Stimulated activated CD4-positive, alpha-beta T cell treated with anti-CD3 and anti-CD28 coated beads, Interleukin-15, amount 100 ng/mL, for 1 hour (primary cell): ENCODE measurements at regions not wholly inside any gene's neighbourhood (a gene's known extent, or its start where the extent isn't known, plus 50 kb on each side); places are given as distances from the start of the nearest gene placed in this dataset.
"Not testable (repeated sequence)": the region's sequence is repeated elsewhere in the genome, so short reads cannot be mapped to it uniquely, and the experiment has no call there.

ENCODE experiments used
- DNase-seq, 2 donors: peaks; one replicate each; pipeline ENCODE4 v3.0.0-alpha.2; 2020; ENCODE audit warnings: low read depth in 1 of 2, low spot score in 1 of 2

DNA sequence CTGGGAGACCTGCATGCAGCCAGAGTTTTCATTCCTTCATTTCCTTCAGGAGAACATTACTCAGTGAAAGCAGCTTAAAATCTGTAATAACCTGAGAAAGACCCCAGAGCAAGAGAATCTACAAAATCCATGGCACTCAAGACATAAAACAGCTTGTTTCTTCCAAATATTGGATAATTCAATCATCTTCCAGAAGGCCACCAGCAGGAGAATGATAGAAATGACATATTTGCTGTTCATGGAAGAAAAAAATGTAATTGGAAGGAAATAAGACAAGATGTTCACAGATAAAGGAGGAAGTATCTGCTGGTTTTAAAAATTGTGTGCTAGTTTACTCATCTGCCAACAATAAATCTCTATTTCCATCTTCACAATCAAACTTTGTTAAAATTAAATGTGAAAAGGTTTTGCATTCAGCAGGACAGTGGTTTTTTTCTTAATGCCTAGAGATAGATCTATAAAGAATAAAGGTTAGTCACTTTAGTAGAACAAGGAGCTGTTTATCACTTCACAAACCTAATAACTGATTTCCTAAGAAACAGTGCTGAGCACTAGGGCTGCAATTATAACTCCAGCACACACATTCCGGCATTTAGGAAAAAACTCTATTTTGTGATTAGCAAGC lies 530.8 kb downstream of the NSUN3 start:
- DNase-seq = no peak

DNA sequence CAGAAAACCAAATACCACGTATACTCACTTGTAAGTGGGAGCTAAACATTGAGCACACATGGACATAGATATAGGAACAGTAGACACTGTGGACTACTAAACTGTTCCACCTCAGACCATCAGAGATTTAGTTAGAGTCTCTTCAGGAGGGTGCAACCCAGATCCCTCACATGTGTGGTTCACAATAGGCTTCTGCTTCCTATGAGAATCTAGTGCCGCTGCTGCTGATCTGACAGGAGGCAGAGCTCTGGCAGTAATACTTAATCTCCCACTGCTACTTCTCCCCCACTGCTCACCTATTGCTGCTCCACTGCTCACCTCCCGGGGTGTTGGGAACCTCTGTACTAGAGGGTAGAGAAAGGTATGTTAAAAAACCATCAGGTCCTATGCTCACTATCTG lies 533.3 kb downstream of the NSUN3 start:
- no peak for DNase-seq

DNA sequence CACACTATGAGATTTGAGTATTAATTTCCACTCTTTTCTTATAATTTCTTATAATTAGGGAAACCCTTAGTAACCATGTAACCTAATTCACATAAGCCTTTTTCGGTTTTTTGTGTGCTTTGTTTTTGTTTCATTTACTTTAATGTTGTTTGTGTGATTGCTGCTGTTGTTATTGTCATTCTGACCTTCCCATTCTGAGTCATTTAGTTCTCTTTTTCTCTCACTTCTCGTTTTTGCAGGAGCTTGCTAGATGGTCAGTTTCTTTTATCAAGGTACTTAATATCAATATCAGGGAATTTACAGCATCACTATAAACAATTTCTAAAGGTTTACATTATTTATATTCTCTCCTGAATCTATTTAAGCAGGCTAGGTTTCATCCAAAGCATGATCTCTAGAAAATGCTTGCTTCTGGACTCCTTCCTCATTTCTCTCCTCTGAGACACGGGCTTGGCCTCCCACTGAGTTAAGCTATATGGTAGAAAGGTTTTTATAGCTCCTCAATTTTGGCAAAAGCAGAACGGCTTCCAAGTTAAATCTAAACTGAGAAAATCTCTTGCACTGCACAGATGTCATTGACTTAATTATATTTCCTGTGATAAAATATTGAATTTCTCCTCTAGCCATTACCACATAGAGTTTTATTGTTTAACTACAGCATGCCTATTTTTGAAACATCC lies 534.2 kb downstream of the NSUN3 start:
- no peak for DNase-seq

DNA sequence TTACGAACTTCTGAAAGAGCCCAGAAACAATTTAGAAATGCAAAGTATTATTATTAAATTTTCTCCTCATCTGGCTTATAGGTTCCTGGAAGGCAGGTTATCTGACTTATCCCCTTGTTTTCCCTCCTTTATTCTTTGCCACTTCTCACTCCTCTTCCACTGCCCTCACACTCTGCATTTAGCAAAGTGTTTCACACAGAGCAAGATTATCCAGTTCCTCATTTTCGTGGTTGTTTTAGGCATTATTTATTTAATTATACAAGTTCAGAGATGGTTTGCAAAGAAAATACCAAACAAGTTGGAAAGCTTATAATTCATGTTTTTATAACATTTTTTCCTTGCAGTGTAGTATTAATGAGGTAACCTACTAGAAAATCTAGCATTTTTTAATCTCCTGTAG lies 544.9 kb downstream of the NSUN3 start:
- DNase-seq = no peak

DNA sequence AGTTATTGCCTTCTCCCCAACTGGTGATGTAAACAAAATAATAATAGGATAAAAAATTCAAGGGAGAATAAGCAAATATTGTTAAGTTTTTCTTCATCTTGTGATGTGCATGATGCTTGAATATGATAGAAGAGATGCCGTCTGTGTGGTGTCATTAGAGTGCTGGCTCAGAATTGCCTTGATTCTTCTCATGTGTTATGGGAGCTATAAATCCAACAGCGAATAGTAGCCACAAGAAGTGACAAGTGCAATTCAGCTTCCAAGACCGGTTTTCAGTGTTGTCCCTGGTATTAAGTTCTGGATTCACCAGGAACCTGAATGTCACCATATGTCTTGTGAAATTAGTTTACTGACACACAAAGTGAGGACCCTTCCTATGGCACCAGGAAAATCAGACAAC lies 547.0 kb downstream of the NSUN3 start:
- no peak for DNase-seq

DNA sequence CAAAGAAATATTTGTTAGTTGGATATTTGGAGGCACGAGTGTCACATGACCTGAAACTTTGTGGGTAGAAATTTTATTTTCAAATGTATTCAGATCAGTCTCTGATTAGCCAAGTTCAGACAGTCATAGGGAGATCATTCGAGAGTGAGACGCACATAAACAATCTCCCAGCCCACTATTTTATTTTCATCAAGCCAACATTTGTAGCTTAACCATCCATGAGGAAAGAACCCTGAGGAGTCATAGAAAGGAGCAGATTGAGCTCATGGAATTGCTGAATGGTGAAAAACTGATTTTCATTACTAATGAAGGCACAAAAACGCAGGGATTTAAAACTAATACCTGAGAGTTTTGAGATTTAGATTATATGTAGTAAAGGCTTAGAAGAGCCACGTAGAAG lies 548.7 kb downstream of the NSUN3 start:
- DNase-seq = no peak

DNA sequence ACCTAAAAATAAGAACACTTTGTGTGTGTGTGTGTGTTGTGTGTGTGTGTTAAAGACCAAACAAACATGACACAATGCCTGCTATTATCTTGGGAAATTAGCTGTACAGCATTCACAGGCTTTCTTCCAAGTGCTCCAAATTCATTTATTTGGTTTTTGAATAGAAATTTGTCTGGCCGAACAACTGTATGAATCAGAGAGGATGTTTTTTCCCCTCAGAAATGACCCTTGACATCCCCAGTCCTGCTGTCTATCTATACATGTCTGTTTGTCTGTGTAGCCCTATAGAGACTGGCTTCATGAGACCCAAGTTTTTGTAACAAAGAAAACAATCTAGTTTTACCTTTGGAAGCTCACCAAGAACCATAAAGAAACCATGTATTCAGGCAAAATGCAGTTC lies 549.8 kb downstream of the NSUN3 start:
- DNase-seq = no peak

DNA sequence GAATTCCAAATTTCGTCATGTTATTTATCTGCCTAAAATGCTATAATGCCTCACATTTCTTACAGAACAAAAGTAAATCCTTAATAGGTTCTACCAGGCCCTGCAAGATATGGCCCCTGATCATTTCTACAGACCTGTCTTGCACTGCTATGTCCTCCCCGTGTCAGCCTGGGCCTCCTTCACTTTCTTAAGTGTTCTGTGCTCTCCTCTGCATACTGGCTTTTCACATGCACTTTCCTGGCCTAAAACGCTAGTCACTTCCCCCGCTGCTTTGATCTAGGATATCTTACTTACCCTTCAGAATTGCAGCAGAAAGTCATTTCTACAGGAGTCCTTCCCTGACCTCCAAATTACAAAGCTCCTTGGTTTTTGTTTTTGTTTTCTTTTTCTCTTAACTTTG lies 551.3 kb downstream of the NSUN3 start:
- DNase-seq = no peak

DNA sequence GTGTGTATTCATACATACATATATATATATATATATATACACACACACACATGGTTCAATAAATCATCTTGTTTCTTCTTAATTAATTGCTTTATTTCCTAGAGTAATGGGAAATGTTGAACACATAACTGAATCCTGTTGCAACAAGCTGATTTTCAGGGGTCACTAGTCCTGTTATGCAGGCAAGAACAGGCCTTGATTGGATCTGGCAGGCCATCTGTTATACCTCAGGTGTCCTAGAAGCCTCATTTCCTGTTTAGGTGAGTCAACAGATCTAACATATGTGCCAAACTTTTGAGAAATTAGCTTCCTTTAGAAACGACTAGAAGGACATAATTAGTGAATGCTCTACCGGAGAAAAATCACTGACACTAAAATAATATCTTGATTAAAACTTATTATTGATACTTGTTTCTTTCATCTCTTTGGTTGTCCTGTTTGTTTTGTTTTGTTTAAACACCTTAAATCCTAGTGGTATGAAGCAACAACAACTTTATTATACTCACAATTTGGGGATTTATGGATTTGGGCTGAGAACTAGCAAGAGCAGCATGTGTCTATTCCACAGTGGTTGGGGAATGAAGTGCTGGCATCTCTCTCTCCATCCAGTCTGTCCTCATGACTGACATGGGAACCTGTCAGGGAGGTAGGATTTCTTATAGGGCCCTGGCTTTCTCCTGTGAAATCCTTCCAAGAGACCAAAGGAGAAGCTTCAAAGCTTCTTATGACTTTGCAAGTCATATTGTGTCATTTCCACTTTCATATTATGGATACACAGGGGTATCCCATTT lies 552.6 kb downstream of the NSUN3 start:
- no peak for DNase-seq

DNA sequence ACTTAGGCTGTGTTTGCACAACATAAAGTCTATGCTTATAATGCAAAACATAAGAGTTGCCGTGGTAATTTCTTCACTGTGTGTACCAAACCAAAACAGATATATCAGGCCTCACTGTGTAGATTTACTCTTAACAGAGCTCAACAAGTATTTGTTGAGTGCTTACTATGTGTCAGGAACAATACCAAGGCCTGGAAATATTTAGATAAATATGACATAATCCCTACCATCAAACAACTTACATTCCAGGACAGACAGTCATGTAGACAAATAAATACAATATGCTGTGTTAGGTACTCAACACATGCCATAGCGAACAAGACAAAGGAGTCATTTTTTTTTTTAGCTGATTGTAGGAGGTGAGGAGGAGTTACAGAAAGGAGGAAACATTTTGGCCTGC lies 554.0 kb downstream of the NSUN3 start:
- no peak for DNase-seq

DNA sequence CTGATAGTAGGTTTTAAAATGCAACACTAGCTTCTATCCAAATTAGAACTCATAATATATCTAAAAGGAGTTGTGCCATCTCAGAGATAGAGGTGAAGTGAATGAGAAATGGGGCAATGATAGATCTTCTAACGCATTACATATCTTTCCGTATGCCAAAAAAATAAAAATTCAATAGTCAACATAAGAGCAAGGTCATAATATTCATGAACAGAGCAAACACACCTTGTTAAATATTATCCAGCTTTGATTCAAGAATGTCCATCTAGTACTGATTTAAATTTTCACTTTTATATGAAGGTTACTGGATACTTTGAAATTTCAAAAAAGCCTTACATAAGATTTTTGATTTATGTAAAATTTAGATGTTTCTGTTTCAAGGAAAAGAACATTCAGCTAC lies 554.5 kb downstream of the NSUN3 start:
- DNase-seq = no peak

DNA sequence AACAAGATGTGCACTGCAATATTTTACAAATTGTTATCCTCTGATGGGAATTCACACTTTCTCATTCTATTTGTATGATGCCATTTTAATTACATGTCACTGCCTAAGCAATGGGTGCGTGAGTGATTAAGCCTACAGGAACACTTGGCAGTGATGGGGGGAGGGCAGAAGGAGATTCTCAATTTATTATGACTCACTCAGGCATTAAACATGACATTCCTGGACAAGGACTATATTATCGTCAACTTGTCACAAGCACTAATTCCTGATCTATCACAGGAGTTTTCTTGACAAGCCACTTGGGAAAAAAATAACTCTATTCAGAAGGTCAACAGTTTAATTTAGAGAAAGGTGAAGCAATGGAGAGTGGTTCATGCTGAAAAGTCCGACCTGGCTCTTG lies 556.8 kb downstream of the NSUN3 start:
- DNase-seq = no peak

DNA sequence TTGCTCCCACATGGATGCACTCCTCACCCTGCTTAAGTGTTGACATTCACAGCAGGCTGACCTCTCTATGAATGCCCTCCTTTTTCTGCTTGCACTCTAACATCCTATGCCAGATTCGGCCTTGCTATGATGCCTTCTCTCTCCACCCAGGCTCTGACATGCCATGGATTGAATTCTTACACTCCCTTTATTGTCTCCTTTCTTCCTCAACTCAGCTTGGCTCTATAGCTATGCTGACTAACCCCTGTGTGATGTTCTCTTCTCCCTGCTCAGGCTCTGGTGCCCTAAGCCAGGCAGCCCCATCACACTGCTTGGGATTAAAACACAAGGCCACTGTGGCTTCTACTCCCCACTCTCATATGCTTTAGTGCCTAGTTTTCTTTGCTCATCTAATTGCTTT lies 563.7 kb downstream of the NSUN3 start:
- DNase-seq = no peak

DNA sequence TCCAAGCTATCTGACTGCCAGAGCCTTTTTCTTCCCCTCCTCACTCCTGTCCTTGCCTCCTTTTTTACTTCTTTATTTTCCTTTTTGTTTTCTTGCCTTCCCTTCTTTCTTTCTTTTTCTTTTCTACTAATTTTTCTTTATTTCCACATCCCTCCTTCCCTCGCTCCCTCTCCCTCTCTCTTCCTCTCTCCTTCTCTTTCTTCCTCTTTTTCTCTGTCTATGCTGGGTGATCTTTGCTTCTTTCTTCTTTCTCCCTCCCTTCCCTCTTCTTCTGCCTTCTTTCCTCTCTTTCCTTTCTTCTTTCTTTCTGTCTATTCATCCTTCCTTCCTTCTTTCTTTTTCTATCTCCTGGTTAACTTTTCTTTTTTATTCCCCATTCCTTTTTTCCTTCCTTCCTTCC lies 564.8 kb downstream of the NSUN3 start:
- DNase-seq = no peak

DNA sequence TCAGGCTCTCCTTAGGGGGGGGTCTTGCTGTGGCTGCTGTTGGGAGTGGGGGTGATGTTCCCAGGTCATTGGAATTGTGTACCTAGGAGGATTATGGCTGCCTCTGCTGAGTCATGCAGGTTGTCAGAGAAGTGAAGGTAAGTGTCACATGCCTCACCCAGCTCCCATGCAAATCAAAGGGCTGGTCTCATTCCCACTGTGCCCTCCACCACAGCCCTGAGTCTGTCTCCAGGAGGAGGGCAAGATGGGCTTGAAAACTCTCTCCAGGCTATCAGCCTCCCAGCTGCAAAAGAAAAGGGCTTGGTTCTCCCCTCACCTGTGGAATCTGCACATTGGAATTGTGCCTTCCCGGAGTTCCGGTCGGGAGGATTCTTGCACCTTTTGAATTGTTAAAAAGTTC lies 580.5 kb downstream of the NSUN3 start:
- DNase-seq = no peak

DNA sequence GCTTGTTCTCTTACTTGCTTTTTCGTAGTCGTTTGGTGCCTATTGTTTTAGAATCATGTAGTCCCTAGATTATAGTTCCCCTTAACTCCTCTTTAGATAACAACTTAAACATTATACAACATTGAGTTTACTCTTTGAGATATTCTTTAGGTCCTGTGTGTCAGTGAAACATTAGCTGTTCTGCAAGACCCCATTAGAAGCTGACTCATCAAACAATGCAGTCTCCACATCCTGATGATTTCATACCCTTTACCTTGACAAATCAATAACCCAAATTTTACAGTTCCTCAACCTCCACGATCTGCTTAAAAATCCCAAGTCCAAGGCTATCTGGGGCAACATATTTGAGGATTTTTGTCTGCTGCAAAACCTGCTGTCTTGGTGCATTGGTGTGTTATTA lies 582.9 kb downstream of the NSUN3 start:
- no peak for DNase-seq

DNA sequence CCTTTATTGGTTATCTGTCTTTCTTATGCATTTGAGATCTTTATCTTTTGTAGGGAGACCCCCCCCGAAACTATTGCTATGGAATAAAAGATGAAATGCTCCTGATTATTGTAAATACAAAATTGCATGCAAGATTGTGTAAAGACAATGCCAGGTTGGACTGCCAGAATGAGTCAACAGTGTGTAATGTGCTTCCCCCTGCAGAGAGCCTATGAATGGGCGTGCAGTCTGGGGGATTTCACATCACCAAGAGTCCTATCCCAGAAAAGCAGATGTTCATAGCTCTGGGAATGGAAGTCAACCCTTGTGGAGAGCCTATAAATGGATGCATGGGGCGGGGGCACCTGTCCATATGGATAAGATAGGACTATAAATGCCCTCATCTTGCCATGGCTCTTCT lies 584.3 kb downstream of the NSUN3 start:
- no peak for DNase-seq

DNA sequence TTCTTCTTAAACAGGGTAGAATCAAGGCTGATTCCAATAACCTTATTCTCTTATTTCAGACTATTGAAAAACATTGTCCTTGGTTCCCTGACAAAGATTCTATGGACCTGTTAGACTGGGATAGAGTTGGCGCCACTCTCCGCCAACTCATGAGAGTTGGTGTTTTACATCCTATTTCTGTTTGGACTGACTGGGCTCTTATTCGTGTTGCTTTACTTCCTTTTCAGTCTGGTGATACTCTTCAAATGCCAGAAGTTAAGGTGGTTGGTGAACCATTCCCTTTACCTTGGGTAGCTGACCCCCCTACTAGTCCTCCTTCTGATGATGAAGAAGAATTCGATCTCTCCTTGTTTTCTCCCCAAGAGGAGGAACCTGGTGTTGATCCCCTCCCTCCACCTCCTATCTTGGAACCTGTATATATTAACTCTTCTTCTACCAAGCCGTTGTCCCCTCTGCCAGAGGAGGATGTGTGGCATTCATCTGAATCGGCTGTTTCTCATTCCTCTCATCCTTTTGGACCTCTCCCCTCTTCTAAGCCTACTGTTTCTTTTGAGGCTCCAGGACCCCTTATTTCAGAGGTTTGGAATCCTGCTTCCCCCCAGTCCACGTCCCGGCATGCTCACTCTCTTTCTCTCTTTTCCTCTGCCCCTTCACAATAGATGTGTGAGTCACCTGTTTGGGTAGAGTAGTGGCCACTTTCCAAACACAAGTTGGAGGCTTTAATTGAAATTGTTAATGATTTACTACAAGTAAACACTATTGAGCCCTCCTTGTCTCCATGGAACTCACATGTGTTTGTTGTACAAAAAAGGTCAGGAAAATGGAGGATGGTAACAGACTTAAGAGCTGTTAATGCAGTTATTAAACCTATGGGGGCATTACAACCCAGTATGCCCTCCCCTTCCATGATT lies 585.7 kb downstream of the NSUN3 start:
- DNase-seq = not testable (repeated sequence)

DNA sequence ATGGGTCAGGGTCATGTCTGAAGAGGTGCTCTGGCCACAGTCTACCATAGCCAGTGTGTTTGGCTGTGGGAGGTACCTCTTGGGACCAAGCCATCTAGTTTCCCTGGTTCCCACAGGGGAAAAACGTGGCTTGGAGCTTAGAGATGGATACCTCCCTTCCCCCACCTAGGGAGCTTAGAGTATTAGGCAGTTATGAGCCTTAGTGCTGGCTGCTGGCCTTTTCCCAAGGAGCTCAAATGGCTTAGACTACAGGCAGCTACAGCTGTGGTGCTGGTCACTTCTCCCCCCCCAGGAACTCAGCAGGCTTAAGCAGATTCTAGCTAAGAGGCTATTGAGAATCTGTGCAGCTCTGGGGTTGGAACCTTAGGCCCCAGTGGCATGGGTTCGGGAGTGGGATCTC lies 591.2 kb downstream of the NSUN3 start:
- no peak for DNase-seq

DNA sequence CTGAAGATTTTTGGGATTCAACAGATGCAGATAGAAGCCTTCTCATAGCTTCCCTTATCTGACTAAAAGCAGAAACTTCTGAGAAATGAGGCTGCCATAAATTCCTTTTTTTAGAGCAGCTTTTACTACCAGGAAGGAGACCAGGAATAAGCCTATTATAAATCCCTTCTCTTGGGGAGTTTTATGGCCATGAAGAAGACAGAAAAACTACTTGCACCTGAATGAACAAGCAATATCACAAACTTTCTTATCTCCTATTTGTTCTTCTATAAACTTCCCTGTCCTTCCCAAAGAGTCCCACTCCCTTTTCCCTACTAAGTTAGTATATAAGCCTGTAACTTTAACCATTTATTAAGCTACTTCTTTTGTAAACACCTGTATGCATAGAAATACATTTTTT lies 603.1 kb downstream of the NSUN3 start:
- no peak for DNase-seq

DNA sequence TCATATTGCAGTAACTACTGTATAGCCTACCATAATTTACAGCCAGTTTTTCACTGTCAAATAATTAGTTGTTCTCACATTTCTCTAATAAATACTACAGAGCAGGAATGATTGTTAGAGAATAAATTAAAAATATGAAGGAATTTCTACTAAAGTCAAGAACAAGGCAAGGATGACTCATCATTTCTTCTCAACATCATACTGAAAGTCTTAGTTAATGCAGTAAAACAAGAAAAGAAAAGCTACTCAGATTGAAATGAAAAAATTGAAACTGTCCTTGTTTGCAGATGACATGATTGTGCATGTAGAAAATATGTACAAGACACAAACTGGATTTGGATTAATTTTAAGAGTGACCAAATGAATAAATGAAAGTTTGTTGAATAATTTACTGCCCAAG lies 608.2 kb downstream of the NSUN3 start:
- DNase-seq = no peak

DNA sequence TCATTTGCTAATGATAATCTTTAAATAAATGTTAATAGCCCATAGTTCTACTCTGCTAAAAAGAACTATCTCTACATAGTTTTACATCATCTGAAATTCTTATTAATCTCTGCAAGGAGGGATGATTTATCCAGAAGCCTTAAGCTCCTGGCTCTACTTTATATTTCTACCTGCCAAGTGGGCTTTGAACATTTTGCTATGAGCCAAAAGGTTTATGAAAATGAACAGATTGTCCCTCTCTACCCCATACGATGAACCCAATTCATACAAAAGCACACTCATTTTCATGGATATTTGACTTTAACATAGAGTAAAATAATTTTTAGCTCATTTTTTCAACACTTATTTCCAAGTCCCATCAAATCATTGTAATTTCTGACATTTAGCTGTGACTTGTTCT lies 611.0 kb downstream of the NSUN3 start:
- no peak for DNase-seq
